Vagina (tissue), 2 donors: ENCODE measurements at regions not wholly inside any gene's neighbourhood (a gene's known extent, or its start where the extent isn't known, plus 50 kb on each side); places are given as distances from the start of the nearest gene placed in this dataset.

Experiments used
- DNase-seq, 2 donors: peaks; one replicate each; pipeline ENCODE4 v3.0.0-alpha.2; 2017; ENCODE audit errors: extremely low spot score in 2 of 2
- H3K27ac ChIP-seq: fragments of 200-600 bp; sonication (generic); one replicate; pipeline ENCODE4 v1.5.1; 2019
- H3K27me3 ChIP-seq: fragments of 200-600 bp; sonication (generic); one replicate; pipeline ENCODE4 v1.5.1; 2019
- H3K36me3 ChIP-seq, 2 donors: fragments of 200-600 bp; sonication (generic); one replicate each; pipeline ENCODE4 v1.5.1; 2017 to 2019
- H3K4me1 ChIP-seq: fragments of 200-600 bp; sonication (generic); one replicate; pipeline ENCODE4 v1.5.1; 2019
- H3K4me3 ChIP-seq, 2 donors: fragments of 200-600 bp; sonication (generic); 1 replicate in 1 of 2; 2 replicates in 1 of 2; pipeline ENCODE4 v1.5.1; 2016 to 2019
- H3K9me3 ChIP-seq: fragments of 200-600 bp; sonication (generic); one replicate; pipeline ENCODE4 v1.5.1; 2019
- CTCF ChIP-seq, 3 experiments: fragments of 450-650 bp in 2 of 3; fragments of 200-600 bp in 1 of 3; sonication (generic) in 1 of 3; IDR thresholded peaks; one replicate each; pipeline ENCODE4 v1.5.1; 2017 to 2019; ENCODE audit warnings: antibody characterized with exemption in 3 of 3, mild to moderate bottlenecking in 2 of 3, moderate library complexity in 2 of 3
- POLR2A ChIP-seq, 2 donors: fragments of 450-650 bp; IDR thresholded peaks; one replicate each; pipeline ENCODE4 v1.6.1; 2017; ENCODE audit warnings: antibody characterized with exemption in 2 of 2, mild to moderate bottlenecking in 2 of 2, moderate library complexity in 2 of 2
- POLR2AphosphoS5 ChIP-seq, 2 donors: sonication (generic); formaldehyde crosslinking; IDR thresholded peaks; one replicate each; pipeline ENCODE4 v1.9.0; 2017; ENCODE audit warnings: antibody characterized with exemption in 2 of 2, mild to moderate bottlenecking in 2 of 2, low read depth in 1 of 2; ENCODE audit not compliant: insufficient read depth in 1 of 2
- intact Hi-C: fragments of 100-400 bp; cut with DNase I; formaldehyde crosslinking; loops from one replicate; pipeline ENCODE4 v1.15.1; 2023

DNA sequence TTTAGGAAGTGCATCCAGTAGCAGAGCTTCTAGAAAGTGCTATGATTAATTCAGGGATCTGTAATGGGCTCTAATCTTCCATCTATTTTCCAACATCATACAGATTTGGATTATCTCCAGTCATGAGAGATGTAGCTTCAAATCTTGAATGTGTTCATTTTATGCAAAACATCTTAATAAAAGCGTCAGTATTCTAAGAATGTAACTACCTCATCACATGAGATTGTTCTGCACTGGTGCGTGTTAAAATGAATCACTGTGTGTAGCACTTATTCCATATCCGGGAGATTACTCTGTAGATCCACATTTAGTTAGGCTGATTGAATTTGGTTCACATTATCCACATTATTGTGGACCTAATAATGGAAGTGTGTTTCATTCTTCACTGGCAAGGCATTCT, 344.9 kb upstream of the CHRM2 start:
- Histone ChIP-seq H3K4me1 (no peaks in the 10 kb centered on the region), H3K27ac (no peak overlapping the region), H3K4me3 (no peak overlapping the region), H3K9me3 (no peaks in the 10 kb centered on the region), H3K36me3 (no peaks in the 10 kb centered on the region), H3K27me3 (no peaks in the 10 kb centered on the region)
- no peak for TF ChIP-seq POLR2AphosphoS5 (IDR thresholded peaks at IDR 0.05; ENCODE audit: insufficient read depth in 1 of 2, low read depth in 1 of 2)
- no peak for TF ChIP-seq CTCF (IDR thresholded peaks at IDR 0.05)
- no peak for TF ChIP-seq POLR2A (IDR thresholded peaks at IDR 0.05)
- intact Hi-C loops = no loop called here
- DNase-seq = no peak

GRCh38 chr7:136517971-136518370, 350.5 kb upstream of the CHRM2 start:
- H3K4me1 ChIP-seq = no peaks in the 10 kb centered on the region
- H3K27ac ChIP-seq = no peak overlapping the region
- H3K27me3 ChIP-seq = no peaks in the 10 kb centered on the region
- TF ChIP-seq POLR2AphosphoS5 (IDR thresholded peaks at IDR 0.05; ENCODE audit: insufficient read depth in 1 of 2, low read depth in 1 of 2) (no peak), POLR2A (IDR thresholded peaks at IDR 0.05) (no peak), CTCF (IDR thresholded peaks at IDR 0.05) (no peak)
- no peaks in the 10 kb centered on the region for H3K9me3 ChIP-seq
- no peak overlapping the region for H3K4me3 ChIP-seq
- H3K36me3 ChIP-seq = no peaks in the 10 kb centered on the region
- DNase-seq = no peak
- intact Hi-C loops = no loop called here

DNA sequence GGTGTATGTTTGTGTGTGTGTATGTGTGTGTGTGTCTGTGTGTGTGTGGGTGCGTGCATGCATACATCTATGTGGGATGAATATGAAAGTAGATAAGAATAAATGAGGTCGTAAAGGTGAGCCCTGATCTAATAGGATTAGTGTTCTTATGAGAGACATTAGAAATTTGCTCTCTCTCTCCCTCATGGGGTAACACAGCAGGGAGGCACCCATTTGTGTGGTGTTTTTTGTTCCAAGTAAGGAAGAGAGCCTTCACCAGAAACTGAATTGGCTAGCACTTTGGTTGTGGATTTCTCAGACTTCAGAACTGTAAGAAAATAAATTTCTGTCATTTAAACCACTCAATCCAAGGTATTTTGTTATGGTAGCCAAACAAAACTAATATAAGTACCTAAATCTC, 353.7 kb upstream of the CHRM2 start:
- no peak for DNase-seq
- intact Hi-C loops = no loop called here
- Histone ChIP-seq H3K27ac (no peak overlapping the region), H3K4me3 (no peak overlapping the region), H3K36me3 (no peaks in the 10 kb centered on the region), H3K27me3 (no peaks in the 10 kb centered on the region), H3K9me3 (no peaks in the 10 kb centered on the region), H3K4me1 (no peaks in the 10 kb centered on the region)
- TF ChIP-seq CTCF (IDR thresholded peaks at IDR 0.05) (no peak), POLR2A (IDR thresholded peaks at IDR 0.05) (no peak), POLR2AphosphoS5 (IDR thresholded peaks at IDR 0.05; ENCODE audit: insufficient read depth in 1 of 2, low read depth in 1 of 2) (no peak)

- TF ChIP-seq POLR2AphosphoS5 (IDR thresholded peaks at IDR 0.05; ENCODE audit: insufficient read depth in 1 of 2, low read depth in 1 of 2) = no peak
- no peak for TF ChIP-seq CTCF (IDR thresholded peaks at IDR 0.05)
- no peak for TF ChIP-seq POLR2A (IDR thresholded peaks at IDR 0.05)
- intact Hi-C loops = no loop called here
- Histone ChIP-seq H3K27ac (no peak overlapping the region), H3K9me3 (no peaks in the 10 kb centered on the region), H3K36me3 (no peaks in the 10 kb centered on the region), H3K4me3 (no peak overlapping the region), H3K27me3 (no peaks in the 10 kb centered on the region), H3K4me1 (no peaks in the 10 kb centered on the region)
- DNase-seq = no peak
Measured at GRCh38 chr7:136513744-136514143, 354.7 kb upstream of the CHRM2 start.

- Histone ChIP-seq H3K36me3 (no peaks in the 10 kb centered on the region), H3K27me3 (no peaks in the 10 kb centered on the region), H3K9me3 (no peaks in the 10 kb centered on the region), H3K4me3 (no peak overlapping the region), H3K4me1 (no peaks in the 10 kb centered on the region), H3K27ac (no peak overlapping the region)
- TF ChIP-seq POLR2A (IDR thresholded peaks at IDR 0.05) (no peak), CTCF (IDR thresholded peaks at IDR 0.05) (no peak), POLR2AphosphoS5 (IDR thresholded peaks at IDR 0.05; ENCODE audit: insufficient read depth in 1 of 2, low read depth in 1 of 2) (no peak)
- no peak for DNase-seq
- intact Hi-C loops = no loop called here
Measured at GRCh38 chr7:136509466-136509865, 359.0 kb upstream of the CHRM2 start.
